ENCODE measurements at regions not wholly inside any gene's neighbourhood (a gene's known extent, or its start where the extent isn't known, plus 50 kb on each side); places are given as distances from the start of the nearest gene placed in this dataset.

DNA sequence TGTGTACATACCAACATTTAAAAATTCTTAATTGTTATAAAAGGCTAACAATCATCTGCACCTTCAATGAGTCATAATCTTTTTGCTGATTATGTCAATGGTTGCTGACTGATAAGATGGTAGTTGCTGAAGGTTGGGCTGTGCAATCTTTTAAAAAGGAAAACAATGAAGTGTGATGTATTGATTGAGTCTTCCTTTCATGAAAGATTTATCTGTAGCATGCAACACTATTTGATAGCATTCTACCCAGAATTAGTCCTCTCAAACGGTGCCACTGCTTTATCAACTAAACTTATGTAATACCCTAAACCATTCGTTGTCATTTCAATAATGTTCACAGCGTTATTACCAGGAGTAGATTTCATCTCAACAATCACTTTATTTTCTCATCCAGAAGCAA is 2360.6 kb downstream of the PCDH9 start:
- DNase-seq (ENCODE audit: low read depth, low spot score) = no peak
- no peak overlapping the region for H3K4me3 ChIP-seq (ENCODE audit: low read length)

DNA sequence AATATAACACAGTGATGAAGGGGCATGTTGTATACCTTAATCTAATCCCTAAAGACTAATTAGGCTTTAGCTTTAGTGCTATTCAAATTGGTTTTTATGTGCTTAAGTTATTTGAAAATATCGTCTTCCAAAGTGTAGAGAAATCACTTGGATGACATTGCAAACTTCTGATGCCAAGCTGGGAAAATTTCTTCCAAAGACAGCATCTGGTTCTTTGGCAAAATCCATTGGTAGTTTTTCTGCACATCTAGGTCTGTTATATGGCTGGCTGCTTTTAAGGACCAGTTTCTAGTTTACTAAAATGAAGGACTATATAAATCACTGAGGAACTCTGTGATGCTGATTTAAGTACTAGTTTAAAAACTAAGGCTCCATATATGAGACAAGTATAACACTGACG is 2362.3 kb downstream of the PCDH9 start:
- H3K4me3 ChIP-seq (ENCODE audit: low read length) = no peak overlapping the region
- no peak for DNase-seq (ENCODE audit: low read depth, low spot score)

DNA sequence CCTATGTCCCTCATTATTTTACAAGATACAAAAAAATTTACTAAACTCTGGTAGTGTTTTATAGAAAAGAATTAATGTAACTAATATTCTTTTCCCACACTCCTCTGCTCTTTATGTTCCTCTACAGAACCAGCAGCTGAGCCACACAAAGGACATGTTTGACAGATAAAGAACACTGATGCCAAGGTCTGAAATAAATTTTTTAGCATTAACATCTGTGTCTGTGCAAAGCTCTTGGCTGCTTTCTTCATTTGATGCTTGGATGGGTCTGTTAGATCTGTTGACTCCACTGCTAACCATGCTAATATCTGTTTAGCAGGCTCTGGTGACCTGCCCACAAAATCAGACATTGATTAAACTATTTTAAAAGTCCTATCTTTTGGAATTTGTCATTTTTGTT is 2363.8 kb downstream of the PCDH9 start:
- H3K4me3 ChIP-seq (ENCODE audit: low read length) = no peak overlapping the region
- no peak for DNase-seq (ENCODE audit: low read depth, low spot score)

DNA sequence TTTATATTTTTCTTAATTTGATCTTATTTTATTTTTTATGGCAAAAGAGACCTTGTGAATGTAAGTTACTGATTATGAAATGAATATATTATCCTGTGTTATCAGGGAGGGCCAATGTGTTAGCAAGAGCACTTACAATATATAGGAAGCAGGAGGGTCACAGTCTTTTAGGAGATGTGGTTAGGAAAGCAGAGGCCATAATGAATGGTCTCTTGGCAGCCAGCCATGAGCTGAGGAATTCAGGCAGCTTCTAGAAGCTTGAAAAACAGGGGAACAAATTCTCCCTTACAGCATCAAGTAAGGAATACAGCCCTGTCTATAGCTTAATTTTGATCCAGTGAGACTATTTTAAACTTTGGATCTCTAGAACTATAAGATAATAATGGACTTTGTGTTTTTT is 2374.6 kb downstream of the PCDH9 start:
- H3K4me3 ChIP-seq (ENCODE audit: low read length) = no peak overlapping the region
- no peak for DNase-seq (ENCODE audit: low read depth, low spot score)

DNA sequence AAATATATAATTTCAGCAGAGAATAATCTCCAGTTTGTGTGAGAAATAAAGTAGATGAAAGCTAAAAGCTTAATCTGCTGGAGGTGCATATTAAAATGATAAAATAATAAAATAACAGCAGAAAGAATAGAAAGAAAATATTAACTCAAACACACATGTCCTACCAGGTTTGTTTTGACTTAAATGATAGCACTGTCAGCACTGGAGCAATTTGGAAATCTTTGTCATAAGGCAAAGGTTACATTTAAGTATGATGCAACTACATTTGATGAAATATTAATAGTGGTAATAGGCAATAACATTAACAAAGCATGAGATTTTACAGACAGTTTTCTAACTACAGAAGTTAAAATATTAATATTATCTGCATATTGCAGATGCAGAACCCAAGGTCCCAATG is 2380.1 kb downstream of the PCDH9 start:
- no peak overlapping the region for H3K4me3 ChIP-seq (ENCODE audit: low read length)
- DNase-seq (ENCODE audit: low read depth, low spot score) = no peak

DNA sequence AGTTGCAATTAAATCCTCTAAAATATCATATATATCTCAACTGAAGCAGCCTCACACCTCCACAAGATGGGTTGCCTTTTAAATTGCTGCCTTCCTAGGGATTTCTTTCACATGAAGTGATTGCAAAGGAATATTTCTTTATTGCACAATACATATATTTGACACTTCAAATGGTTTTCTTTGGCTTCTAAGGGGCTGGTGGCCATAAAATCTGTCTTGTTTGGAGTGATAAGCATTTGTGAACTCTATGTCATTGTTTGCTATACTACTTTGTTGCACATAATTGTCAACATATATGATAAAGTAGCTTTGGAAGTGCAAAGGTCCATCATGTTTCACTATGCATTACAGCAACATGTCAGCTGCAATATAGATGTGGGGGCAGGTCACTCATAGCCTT is 2380.9 kb downstream of the PCDH9 start:
- no peak overlapping the region for H3K4me3 ChIP-seq (ENCODE audit: low read length)
- no peak for DNase-seq (ENCODE audit: low read depth, low spot score)

DNA sequence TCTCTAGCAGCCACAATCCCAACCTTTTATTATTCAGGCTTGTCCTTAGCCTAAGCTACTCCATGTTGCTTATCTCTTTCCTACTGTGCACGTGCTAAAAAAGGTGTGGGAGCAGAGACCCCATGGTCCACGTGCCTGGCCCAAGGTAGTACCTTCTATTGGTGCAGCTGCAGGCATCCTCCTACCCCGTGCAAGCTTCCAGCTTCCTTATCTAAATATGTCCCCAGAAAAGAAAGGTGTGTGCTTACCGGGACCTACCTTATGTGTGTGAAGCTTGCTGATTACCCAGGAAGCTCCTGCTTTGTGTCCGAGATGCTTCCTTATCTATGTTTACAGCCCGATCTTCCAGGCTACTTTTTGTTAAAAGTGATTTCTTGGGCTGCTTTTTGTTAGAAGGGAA is 2382.4 kb downstream of the PCDH9 start:
- H3K4me3 ChIP-seq (ENCODE audit: low read length) = no peak overlapping the region
- DNase-seq (ENCODE audit: low read depth, low spot score) = no peak

DNA sequence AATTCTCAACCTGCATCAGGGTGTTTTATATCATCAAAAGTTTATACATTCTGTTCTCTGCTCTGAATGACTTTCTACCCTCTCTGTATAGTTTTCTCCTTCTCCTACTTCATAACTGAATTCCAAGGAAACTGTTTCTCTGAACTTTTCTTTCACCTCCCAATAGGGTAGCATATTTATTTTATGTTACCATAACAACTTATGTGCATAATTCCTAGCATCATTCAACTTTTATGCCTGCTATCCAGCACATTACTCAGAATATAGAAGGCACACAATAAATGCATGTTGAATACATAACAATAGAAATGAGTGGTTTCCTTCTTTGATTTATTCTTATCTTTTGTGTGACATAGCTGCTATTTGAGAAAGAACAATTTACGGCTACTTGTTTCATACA is 2385.0 kb downstream of the PCDH9 start:
- no peak for DNase-seq (ENCODE audit: low read depth, low spot score)
- H3K4me3 ChIP-seq (ENCODE audit: low read length) = no peak overlapping the region

DNA sequence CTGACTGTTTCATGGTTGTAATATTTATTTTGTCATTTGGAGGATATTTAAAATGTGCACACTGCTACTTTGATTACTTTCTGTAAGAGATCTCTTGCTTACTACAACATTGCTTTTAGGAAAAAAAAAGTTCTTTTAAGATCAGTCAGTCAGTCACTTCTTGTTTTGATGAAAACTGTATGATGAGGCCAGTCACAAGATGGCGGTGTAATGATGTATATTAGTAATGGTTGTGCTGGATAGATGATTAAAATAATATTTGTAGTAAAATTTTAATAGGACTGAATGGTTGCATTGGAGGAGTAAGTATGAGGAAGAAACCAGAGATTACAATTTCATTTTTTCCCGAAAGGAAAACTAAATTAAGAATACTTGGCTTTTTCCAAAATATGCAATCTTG is 2411.1 kb downstream of the PCDH9 start:
- DNase-seq (ENCODE audit: low read depth, low spot score) = no peak
- H3K4me3 ChIP-seq (ENCODE audit: low read length) = no peak overlapping the region

DNA sequence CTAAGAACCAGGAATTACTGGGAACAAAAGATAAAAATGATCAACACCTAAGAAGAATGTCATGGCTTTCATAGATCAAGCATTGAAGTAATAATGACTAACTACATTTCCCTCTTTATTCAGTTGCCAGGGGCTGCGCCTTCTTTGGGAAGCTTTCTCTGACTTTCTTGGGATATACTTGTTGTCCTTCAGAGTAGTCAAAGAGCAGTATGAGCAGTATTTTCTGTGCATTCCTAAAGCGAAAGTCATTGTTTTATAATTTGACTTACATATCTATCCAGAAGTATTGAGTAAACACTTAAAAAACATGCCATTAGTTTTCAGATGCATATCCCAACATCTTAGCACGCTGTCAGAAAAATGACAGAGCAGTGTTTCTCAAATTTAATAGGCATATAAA is 2412.4 kb downstream of the PCDH9 start:
- DNase-seq (ENCODE audit: low read depth, low spot score) = no peak
- no peak overlapping the region for H3K4me3 ChIP-seq (ENCODE audit: low read length)

DNA sequence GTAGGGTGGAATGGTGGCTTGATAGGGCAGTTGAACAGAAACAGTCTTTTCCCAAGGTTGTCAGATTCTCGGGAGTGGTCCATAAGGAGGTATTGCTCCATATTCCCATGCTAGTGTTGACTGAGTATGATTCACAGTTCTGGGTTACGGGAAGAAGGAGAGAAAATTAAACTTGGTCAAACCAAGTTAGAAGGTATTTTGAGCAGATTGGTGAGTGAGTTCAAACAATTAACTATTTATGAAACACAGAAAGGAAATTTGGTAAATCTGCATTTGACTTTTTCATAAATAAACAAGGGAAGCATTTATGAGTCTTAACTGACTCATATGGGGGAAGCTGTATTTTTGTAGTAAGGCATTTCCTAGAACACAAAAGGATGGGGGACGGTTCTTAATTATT is 2419.4 kb downstream of the PCDH9 start:
- DNase-seq (ENCODE audit: low read depth, low spot score) = no peak
- no peak overlapping the region for H3K4me3 ChIP-seq (ENCODE audit: low read length)

DNA sequence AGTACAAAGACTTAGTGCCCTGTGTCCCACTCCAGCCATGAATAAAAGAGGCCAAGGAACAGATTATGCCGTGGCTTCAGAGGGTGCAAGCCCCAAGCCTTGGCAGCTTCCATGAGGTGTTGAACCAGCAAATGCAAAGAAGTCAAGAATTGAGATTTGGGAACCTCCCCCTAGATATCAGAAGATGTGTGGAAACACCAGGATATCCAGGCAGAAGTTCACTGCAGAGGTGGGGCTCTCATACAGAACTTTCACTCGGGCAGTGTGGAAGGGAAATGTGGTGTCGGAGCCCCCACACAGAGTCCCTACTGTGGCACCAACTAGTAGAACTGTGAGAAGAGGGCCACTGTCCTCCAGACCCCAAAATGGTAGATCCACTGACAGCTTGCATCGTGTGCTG is 2421.4 kb downstream of the PCDH9 start:
- DNase-seq (ENCODE audit: low read depth, low spot score) = no peak
- H3K4me3 ChIP-seq (ENCODE audit: low read length) = no peak overlapping the region

DNA sequence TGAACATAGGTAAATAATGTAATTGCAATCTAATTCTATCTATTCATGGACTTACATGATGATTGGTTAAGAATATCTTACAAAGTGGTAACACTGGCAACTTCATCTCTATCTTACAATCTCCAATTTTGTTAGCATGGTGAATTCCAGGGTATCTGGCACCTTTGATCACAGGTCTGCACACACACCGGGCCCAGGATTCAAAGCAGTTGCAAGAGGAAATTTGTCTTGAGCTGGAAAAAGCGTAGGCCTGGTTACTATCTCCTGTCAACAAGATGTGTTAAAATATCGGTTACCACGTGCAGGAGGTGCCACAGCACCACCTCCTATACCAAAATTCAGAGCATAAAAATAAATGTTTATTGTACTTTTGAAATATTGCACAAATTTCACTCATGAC is 2428.4 kb downstream of the PCDH9 start:
- DNase-seq (ENCODE audit: low read depth, low spot score) = no peak
- no peak overlapping the region for H3K4me3 ChIP-seq (ENCODE audit: low read length)

DNA sequence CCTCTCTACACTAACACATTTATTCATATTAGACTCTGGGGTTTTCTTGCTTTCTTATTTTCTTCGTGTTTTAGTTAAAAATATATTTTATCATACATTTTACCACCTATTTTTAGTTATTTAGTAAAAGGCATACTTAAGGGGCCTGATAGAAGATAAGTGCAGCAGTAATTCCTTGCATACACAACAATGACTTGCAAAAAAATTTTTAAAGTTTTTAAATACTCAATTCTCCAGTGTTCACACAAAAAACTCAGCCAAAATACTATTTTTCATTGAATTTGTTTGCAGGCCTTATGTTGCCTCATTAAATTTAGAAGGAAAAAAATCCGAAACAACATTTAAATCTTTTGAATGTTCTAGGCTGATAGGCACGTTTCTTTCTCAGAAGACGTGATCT is 2431.7 kb downstream of the PCDH9 start:
- no peak overlapping the region for H3K4me3 ChIP-seq (ENCODE audit: low read length)
- DNase-seq (ENCODE audit: low read depth, low spot score) = no peak

DNA sequence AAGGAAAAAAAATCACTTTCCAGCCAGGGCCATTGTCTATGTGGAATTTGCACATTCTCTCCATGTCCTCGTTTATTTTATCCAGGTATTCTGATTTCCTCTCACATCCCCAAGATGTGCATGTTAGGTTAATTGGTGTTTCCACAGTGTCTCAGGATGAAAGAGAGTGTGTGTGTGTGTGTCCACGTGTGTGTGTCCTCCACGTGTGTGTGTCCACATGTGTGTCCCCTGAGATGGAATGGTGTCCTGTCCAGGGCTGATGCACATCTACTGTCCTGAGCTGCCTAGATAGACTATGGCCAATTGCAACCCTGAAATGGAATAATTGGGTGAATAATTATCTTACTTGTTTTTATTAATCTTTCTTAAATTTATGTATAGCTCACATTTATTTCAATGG is 2436.5 kb downstream of the PCDH9 start:
- DNase-seq (ENCODE audit: low read depth, low spot score) = no peak
- no peak overlapping the region for H3K4me3 ChIP-seq (ENCODE audit: low read length)

DNA sequence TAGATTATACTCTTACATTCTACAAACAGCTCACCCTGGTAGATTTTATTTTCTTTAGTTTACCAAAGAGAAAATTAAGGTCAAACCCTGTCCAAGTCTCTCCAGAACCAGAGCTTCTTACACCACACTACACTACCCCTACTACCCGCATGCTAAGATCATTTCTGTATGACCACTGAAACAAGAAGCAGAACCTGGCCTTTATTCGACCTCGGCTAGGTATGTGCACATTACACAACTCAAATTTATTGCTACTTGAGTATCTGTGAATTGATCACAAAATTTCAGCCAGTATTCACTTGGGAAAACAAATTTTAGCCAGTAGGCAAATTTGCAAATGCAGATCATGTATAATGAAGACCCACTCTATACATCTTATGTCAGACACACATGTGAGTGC is 2437.0 kb downstream of the PCDH9 start:
- H3K4me3 ChIP-seq (ENCODE audit: low read length) = no peak overlapping the region
- DNase-seq (ENCODE audit: low read depth, low spot score) = no peak

DNA sequence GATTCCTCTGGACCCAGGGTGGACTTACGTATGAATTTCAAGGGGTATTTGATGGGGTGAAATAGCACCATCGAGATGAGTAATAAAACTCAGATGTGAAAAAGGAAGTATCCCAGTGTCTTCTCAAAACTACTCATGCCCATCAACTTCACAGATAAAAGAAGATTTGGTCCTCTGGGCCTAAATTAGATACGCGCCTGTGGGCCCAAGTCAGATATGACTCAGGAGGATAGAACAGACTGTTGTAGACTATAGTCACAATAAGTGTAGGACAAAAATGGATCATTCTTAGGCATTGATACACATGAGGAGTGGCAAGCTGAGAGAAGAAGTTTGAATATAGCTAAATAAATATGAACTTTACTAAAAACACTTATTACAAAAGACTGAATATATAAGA is 2438.8 kb downstream of the PCDH9 start:
- no peak for DNase-seq (ENCODE audit: low read depth, low spot score)
- no peak overlapping the region for H3K4me3 ChIP-seq (ENCODE audit: low read length)

DNA sequence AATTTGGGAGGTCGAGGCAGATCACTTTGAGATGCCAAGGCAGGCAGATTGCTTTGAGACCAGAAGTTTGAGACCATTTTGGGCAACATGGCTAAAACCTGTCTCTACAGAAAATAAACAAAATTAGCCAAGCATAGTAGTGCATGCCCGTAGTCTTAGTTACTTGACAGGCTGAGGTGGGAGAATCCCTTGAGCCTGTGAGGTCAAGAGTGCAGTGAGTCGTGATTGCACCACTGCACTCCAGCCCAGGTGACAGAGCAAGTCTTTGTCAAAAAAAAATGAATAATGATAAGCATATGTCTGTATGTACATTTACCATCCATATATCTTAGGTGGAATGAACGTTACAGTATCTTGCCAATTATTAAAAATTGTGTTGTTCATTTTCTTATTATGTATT is 2447.7 kb downstream of the PCDH9 start:
- no peak for DNase-seq (ENCODE audit: low read depth, low spot score)
- no peak overlapping the region for H3K4me3 ChIP-seq (ENCODE audit: low read length)

DNA sequence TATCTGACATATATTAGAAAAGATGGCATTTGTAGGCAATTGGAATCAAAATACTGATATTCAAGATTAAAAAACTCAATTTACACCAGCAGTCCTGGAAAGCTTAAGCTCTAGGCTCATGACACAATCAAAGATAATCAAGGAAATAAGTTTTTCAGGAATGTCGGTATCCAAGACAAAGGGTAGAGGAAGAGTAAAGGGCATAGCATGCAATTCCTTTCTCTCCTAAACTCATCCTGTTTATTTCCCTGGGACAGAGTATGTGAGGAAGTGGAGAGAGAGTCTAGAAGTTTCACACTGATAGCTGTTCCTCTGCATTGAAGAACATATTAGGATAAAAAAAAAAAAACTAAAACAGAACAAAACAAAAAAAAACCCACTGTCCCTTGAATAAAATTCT is 2452.1 kb downstream of the PCDH9 start:
- no peak overlapping the region for H3K4me3 ChIP-seq (ENCODE audit: low read length)
- DNase-seq (ENCODE audit: low read depth, low spot score) = no peak

DNA sequence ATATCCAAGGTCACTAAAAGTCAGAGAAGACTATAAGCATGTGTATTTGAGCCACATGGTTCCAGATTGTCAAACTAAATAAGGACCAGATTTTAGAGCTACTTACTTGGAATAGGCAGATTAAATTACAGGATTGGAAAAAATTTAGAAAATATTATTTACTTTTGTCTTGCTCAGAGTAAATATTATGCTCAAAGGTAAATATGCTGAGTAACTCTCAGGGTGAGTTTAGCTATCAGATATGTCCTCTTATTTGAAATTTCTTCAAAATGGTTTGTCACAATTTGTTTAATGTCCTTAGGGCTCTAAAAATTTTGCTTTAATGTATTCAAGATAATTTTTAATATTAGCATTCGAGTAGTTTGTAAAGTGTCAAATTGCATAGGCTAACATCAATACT is 2455.2 kb downstream of the PCDH9 start:
- DNase-seq (ENCODE audit: low read depth, low spot score) = no peak

DNA sequence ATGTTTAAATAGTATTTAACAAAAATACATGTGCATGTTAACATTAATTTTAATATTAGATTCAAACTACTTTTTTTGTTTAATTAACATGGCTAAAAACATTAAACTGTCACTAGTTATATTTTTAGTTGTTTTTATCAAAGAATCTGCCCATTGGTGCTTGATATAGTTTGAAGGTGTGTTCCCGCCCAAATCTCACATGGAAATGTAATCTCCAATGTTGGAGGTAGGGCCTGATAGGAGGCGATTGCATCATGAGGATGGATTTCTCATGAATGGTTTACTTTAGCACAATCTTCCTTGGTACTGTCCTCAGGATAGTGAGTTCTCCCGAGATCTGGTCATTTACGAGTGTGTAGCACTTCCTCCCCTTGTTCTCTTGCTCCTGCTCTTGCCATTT is 2459.4 kb downstream of the PCDH9 start:
- H3K4me3 ChIP-seq (ENCODE audit: low read length) = no peak overlapping the region
- DNase-seq (ENCODE audit: low read depth, low spot score) = no peak

More for the DNA sequence above, 2455.2 kb downstream of the PCDH9 start:
- H3K4me3 ChIP-seq (ENCODE audit: low read length) = no peak overlapping the region

DNA sequence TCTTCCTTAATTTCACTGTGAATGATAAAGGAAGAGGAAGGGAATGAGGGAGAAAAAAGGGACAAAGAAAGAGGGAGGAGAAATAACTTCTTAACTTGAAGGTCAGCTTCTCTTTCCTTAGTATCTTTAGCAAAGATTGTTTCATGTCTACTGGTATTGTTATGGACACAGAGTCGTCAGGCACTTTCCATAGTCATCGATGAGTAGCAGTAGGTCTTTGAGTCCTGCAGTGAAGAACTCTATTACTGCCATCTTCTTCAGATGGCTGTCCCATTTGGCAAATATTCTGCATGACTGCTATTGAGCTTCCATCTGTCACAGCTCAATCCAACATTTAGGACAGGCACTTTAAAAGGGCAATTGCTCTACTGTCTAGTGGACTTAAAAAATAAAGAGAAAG is 2463.1 kb downstream of the PCDH9 start:
- no peak for DNase-seq (ENCODE audit: low read depth, low spot score)

More for the DNA sequence above, 2463.1 kb downstream of the PCDH9 start:
- no peak overlapping the region for H3K4me3 ChIP-seq (ENCODE audit: low read length)

All from Jurkat, Clone E6-1 (cell line).